Gastroesophageal sphincter (tissue), 3 donors: ENCODE measurements at regions not wholly inside any gene's neighbourhood (a gene's known extent, or its start where the extent isn't known, plus 50 kb on each side); places are given as distances from the start of the nearest gene placed in this dataset.
"Not testable (repeated sequence)": the region's sequence is repeated elsewhere in the genome, so short reads cannot be mapped to it uniquely, and the experiment has no call there.

Source experiments
- POLR2A ChIP-seq, 2 donors: fragments of 450-650 bp; IDR thresholded peaks; one replicate each; pipeline ENCODE4 v1.6.1; 2017; ENCODE audit warnings: antibody characterized with exemption in 2 of 2, mild to moderate bottlenecking in 2 of 2, moderate library complexity in 1 of 2
- TF ChIP-seq, protein P1 (sequence below), 4 experiments: fragments of 200-600 bp in 2 of 4; fragments of 450-650 bp in 2 of 4; sonication (generic) in 1 of 4; IDR thresholded peaks; one replicate each; pipeline ENCODE4 v1.5.1; 2017 to 2019; ENCODE audit warnings: antibody characterized with exemption in 4 of 4, mild to moderate bottlenecking in 2 of 4, moderate library complexity in 2 of 4

DNA sequence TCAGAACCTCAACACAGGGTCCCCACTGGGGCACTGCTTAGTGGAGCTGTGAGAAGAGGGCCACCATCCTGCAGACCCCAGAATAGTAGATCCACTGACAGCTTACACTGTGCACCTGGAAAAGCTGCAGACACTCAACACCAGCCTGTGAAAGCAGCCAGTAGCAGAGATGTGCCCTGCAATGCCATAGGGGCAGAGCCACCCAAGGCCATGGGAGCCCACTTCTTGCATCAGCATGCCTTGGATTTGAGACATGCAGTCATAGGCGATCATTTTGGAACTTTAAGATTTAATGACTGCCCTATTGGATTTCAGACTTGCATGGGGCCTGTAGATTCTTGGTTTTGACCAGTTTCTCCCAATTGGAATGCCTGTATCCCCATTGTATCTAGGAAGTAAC, 1962.1 kb upstream of the PRR20A start:
- not testable (repeated sequence) for TF ChIP-seq POLR2A (IDR thresholded peaks at IDR 0.05)
- TF ChIP-seq, protein P1, sequence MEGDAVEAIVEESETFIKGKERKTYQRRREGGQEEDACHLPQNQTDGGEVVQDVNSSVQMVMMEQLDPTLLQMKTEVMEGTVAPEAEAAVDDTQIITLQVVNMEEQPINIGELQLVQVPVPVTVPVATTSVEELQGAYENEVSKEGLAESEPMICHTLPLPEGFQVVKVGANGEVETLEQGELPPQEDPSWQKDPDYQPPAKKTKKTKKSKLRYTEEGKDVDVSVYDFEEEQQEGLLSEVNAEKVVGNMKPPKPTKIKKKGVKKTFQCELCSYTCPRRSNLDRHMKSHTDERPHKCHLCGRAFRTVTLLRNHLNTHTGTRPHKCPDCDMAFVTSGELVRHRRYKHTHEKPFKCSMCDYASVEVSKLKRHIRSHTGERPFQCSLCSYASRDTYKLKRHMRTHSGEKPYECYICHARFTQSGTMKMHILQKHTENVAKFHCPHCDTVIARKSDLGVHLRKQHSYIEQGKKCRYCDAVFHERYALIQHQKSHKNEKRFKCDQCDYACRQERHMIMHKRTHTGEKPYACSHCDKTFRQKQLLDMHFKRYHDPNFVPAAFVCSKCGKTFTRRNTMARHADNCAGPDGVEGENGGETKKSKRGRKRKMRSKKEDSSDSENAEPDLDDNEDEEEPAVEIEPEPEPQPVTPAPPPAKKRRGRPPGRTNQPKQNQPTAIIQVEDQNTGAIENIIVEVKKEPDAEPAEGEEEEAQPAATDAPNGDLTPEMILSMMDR (IDR thresholded peaks at IDR 0.05): not testable (repeated sequence)
